ENCODE measurements at regions not wholly inside any gene's neighbourhood (a gene's known extent, or its start where the extent isn't known, plus 50 kb on each side); places are given as distances from the start of the nearest gene placed in this dataset.

GRCh38 chr12:33012226-33012625 lies 115.6 kb upstream of the PKP2 start:
- H3K4me3 ChIP-seq (ENCODE audit: low read depth, low read length), result no peak overlapping the region
- no peak for TF ChIP-seq CTCF (IDR thresholded peaks at IDR 0.05; ENCODE audit: insufficient read depth, low read length, poor library complexity, severe bottlenecking)
- H3K27me3 ChIP-seq (ENCODE audit: control insufficient read depth, insufficient read depth, low read length), result no peaks in the 10 kb centered on the region
- no peak for DNase-seq (ENCODE audit: low read depth)
- H3K36me3 ChIP-seq (ENCODE audit: control insufficient read depth, insufficient read depth, low read length), result no peaks in the 10 kb centered on the region

- H3K36me3 ChIP-seq (ENCODE audit: control insufficient read depth, insufficient read depth, low read length), result no peaks in the 10 kb centered on the region
- no peaks in the 10 kb centered on the region for H3K27me3 ChIP-seq (ENCODE audit: control insufficient read depth, insufficient read depth, low read length)
- no peak for DNase-seq (ENCODE audit: low read depth)
- H3K4me3 ChIP-seq (ENCODE audit: low read depth, low read length), result no peak overlapping the region
- no peak for TF ChIP-seq CTCF (IDR thresholded peaks at IDR 0.05; ENCODE audit: insufficient read depth, low read length, poor library complexity, severe bottlenecking)
Measured at GRCh38 chr12:33006106-33006505, 109.5 kb upstream of the PKP2 start.

GRCh38 chr12:33000016-33000415 lies 103.4 kb upstream of the PKP2 start:
- no peak for DNase-seq (ENCODE audit: low read depth)
- H3K36me3 ChIP-seq (ENCODE audit: control insufficient read depth, insufficient read depth, low read length), result no peaks in the 10 kb centered on the region
- H3K27me3 ChIP-seq (ENCODE audit: control insufficient read depth, insufficient read depth, low read length), result no peaks in the 10 kb centered on the region
- no peak for TF ChIP-seq CTCF (IDR thresholded peaks at IDR 0.05; ENCODE audit: insufficient read depth, low read length, poor library complexity, severe bottlenecking)
- H3K4me3 ChIP-seq (ENCODE audit: low read depth, low read length), result no peak overlapping the region

- Histone ChIP-seq H3K36me3 (ENCODE audit: control insufficient read depth, insufficient read depth, low read length) (no peaks in the 10 kb centered on the region), H3K4me3 (ENCODE audit: low read depth, low read length) (no peak overlapping the region), H3K27me3 (ENCODE audit: control insufficient read depth, insufficient read depth, low read length) (no peaks in the 10 kb centered on the region)
- TF ChIP-seq CTCF (IDR thresholded peaks at IDR 0.05; ENCODE audit: insufficient read depth, low read length, poor library complexity, severe bottlenecking), result no peak
- DNase-seq (ENCODE audit: low read depth), result no peak
Measured at GRCh38 chr12:32997471-32997870, 100.9 kb upstream of the PKP2 start.

- DNase-seq (ENCODE audit: low read depth), result no peak
- no peak overlapping the region for H3K4me3 ChIP-seq (ENCODE audit: low read depth, low read length)
- TF ChIP-seq CTCF (IDR thresholded peaks at IDR 0.05; ENCODE audit: insufficient read depth, low read length, poor library complexity, severe bottlenecking), result no peak
- H3K36me3 ChIP-seq (ENCODE audit: control insufficient read depth, insufficient read depth, low read length), result no peaks in the 10 kb centered on the region
- H3K27me3 ChIP-seq (ENCODE audit: control insufficient read depth, insufficient read depth, low read length), result no peaks in the 10 kb centered on the region
Measured at GRCh38 chr12:32995623-32996022, 99.0 kb upstream of the PKP2 start.

GRCh38 chr12:32993404-32993803 lies 96.8 kb upstream of the PKP2 start:
- Histone ChIP-seq H3K27me3 (ENCODE audit: control insufficient read depth, insufficient read depth, low read length) (no peaks in the 10 kb centered on the region), H3K36me3 (ENCODE audit: control insufficient read depth, insufficient read depth, low read length) (no peaks in the 10 kb centered on the region), H3K4me3 (ENCODE audit: low read depth, low read length) (no peak overlapping the region)
- no peak for TF ChIP-seq CTCF (IDR thresholded peaks at IDR 0.05; ENCODE audit: insufficient read depth, low read length, poor library complexity, severe bottlenecking)
- no peak for DNase-seq (ENCODE audit: low read depth)

Data from kidney epithelial cell (primary cell).